PC-3 (cell line): ENCODE measurements at regions not wholly inside any gene's neighbourhood (a gene's known extent, or its start where the extent isn't known, plus 50 kb on each side); places are given as distances from the start of the nearest gene placed in this dataset.
"Not testable (repeated sequence)": the region's sequence is repeated elsewhere in the genome, so short reads cannot be mapped to it uniquely, and the experiment has no call there.

Source experiments
- CTCF ChIP-seq: fragments of 300-600 bp; sonication (generic); conservative IDR thresholded peaks from 2 replicates; pipeline ENCODE4 v1.5.1; 2017; ENCODE audit warnings: antibody characterized with exemption, low read depth, mild to moderate bottlenecking, low read length
- EZH2 ChIP-seq: fragments of 300-600 bp; sonication (generic); IDR thresholded peaks from one replicate; pipeline ENCODE4 v1.6.1; 2017; ENCODE audit warnings: antibody characterized with exemption, mild to moderate bottlenecking, low read length; ENCODE audit not compliant: unreplicated experiment

DNA sequence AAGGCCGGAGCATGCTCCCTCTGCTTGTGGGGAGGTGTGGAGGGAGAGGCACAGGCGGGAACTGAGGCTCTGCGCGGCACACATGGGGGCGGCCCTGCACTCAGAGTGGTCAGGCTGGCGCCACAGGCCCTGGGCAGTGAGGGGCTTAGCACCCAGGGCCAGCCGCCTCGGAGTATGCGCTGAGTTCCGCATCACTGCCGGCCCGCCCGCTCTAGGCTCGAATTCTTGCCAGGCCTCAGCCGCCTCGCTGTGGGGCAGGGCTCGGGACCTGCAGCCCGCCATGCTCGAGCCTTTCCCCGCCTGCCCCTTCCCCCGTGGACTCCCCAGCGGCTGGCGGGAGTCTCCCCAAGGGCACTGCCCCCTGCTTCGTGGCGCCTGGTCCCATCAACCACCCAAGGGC is 905.9 kb downstream of the SPATA31A6 start:
- not testable (repeated sequence) for TF ChIP-seq EZH2, CTCF
